GM23248 (cell line): ENCODE measurements at regions not wholly inside any gene's neighbourhood (a gene's known extent, or its start where the extent isn't known, plus 50 kb on each side); places are given as distances from the start of the nearest gene placed in this dataset.

Source experiments
- DNase-seq: peaks from one replicate; pipeline ENCODE4 v3.0.0-alpha.2; 2015
- H2AFZ ChIP-seq: fragments of 200-600 bp; sonication (generic); 2 replicates; pipeline ENCODE4 v1.6.1; 2016; ENCODE audit warnings: antibody characterized with exemption
- H3F3A ChIP-seq: fragments of 200-600 bp; sonication (generic); 2 replicates; pipeline ENCODE4 v1.6.1; 2016; ENCODE audit warnings: mild to moderate bottlenecking, antibody characterized with exemption, mixed run types; ENCODE audit not compliant: insufficient read depth
- H3K27ac ChIP-seq: fragments of 200-600 bp; sonication (generic); 2 replicates; pipeline ENCODE4 v1.5.1; 2016; ENCODE audit warnings: mild to moderate bottlenecking
- H3K27me3 ChIP-seq: fragments of 200-600 bp; sonication (generic); replicated peaks from 2 replicates; pipeline ENCODE4 v1.6.1; 2016; ENCODE audit warnings: mild to moderate bottlenecking; ENCODE audit not compliant: insufficient read depth
- H3K36me3 ChIP-seq: fragments of 200-600 bp; sonication (generic); 2 replicates; pipeline ENCODE4 v1.6.1; 2016; ENCODE audit warnings: low read depth, mild to moderate bottlenecking
- H3K4me1 ChIP-seq: fragments of 200-600 bp; sonication (generic); 2 replicates; pipeline ENCODE4 v1.6.1; 2016; ENCODE audit warnings: mild to moderate bottlenecking; ENCODE audit not compliant: insufficient read depth
- H3K4me2 ChIP-seq: fragments of 200-600 bp; sonication (generic); one replicate; pipeline ENCODE4 v1.6.1; 2016; ENCODE audit warnings: mild to moderate bottlenecking; ENCODE audit not compliant: unreplicated experiment
- H3K4me3 ChIP-seq: fragments of 200-600 bp; sonication (generic); 2 replicates; pipeline ENCODE4 v1.5.1; 2016; ENCODE audit warnings: mild to moderate bottlenecking
- H3K79me2 ChIP-seq: fragments of 200-600 bp; sonication (generic); 2 replicates; pipeline ENCODE4 v1.6.1; 2016; ENCODE audit warnings: mild to moderate bottlenecking; ENCODE audit not compliant: insufficient read depth
- H3K9ac ChIP-seq: fragments of 200-600 bp; sonication (generic); 2 replicates; pipeline ENCODE4 v1.6.1; 2016; ENCODE audit warnings: mild to moderate bottlenecking
- H3K9me2 ChIP-seq: fragments of 200-600 bp; sonication (generic); 2 replicates; pipeline ENCODE4 v1.6.1; 2016; ENCODE audit warnings: mixed run types, mild to moderate bottlenecking, moderate library complexity; ENCODE audit not compliant: insufficient read depth
- H3K9me3 ChIP-seq: fragments of 200-600 bp; sonication (generic); one replicate; pipeline ENCODE4 v1.6.1; 2017; ENCODE audit warnings: low read depth
- H4K20me1 ChIP-seq: fragments of 200-600 bp; sonication (generic); 2 replicates; pipeline ENCODE4 v1.6.0; 2016; ENCODE audit not compliant: insufficient read depth
- EZH2 ChIP-seq: fragments of 200-600 bp; sonication (generic); IDR thresholded peaks from 2 replicates; pipeline ENCODE4 v1.6.1; 2018; ENCODE audit warnings: antibody characterized with exemption, mild to moderate bottlenecking; ENCODE audit not compliant: insufficient read depth, poor library complexity, severe bottlenecking
- EZH2phosphoT487 ChIP-seq: fragments of 200-600 bp; sonication (generic); IDR thresholded peaks from 2 replicates; pipeline ENCODE4 v1.6.1; 2018; ENCODE audit warnings: antibody characterized with exemption, moderate library complexity, mild to moderate bottlenecking, low read depth; ENCODE audit not compliant: insufficient read depth
- WGBS, 2 experiments: methylation state at CpG; one replicate each; pipeline ENCODE4 v1.1.6; 2015 to 2017; ENCODE audit warnings: low lambda C conversion rate in 2 of 2, low coverage in 1 of 2; ENCODE audit errors: missing lambda C conversion rate in 2 of 2; 5-methylcytosine and 5-hydroxymethylcytosine counted together
- in situ Hi-C: fragments of 300-500 bp; cut with MboI; formaldehyde crosslinking; loops from 2 replicates; pipeline ENCODE4 v1.15.0; 2020

GRCh38 chr6:23320471-23321015 is 751.2 kb downstream of the HDGFL1 start:
- H3K4me3 ChIP-seq = no peak overlapping the region
- H3K9me3 ChIP-seq = no peaks in the 10 kb centered on the region
- no peak overlapping the region for H3K27ac ChIP-seq
- 36 to 41% methylated on average over 2 of the region's 2 CpGs for WGBS, 2 experiments
- no peak for DNase-seq
- H3K36me3 ChIP-seq = no peaks in the 10 kb centered on the region
- in situ Hi-C loops = no loop called here
- no peak overlapping the region for H3K4me2 ChIP-seq
- no peaks in the 10 kb centered on the region for H3F3A ChIP-seq
- H2AFZ ChIP-seq = no peak overlapping the region
- H4K20me1 ChIP-seq = no peaks in the 10 kb centered on the region
- no peak overlapping the region for H3K9ac ChIP-seq
- no peaks in the 10 kb centered on the region for H3K9me2 ChIP-seq
- no peaks in the 10 kb centered on the region for H3K4me1 ChIP-seq
- TF ChIP-seq EZH2phosphoT487 (no peak), EZH2 (no peak)
- no peaks in the 10 kb centered on the region for H3K79me2 ChIP-seq
- H3K27me3 ChIP-seq = no peaks in the 10 kb centered on the region

- no peaks in the 10 kb centered on the region for H3K79me2 ChIP-seq
- no peak overlapping the region for H3K27ac ChIP-seq
- H3K9ac ChIP-seq = no peak overlapping the region
- H3F3A ChIP-seq = no peaks in the 10 kb centered on the region
- TF ChIP-seq EZH2phosphoT487 (no peak), EZH2 (no peak)
- no peak overlapping the region for H2AFZ ChIP-seq
- no peak overlapping the region for H3K4me3 ChIP-seq
- in situ Hi-C loops = no loop called here
- H3K27me3 ChIP-seq = no peaks in the 10 kb centered on the region
- no peaks in the 10 kb centered on the region for H3K36me3 ChIP-seq
- no peaks in the 10 kb centered on the region for H3K9me3 ChIP-seq
- DNase-seq = no peak
- no peaks in the 10 kb centered on the region for H4K20me1 ChIP-seq
- no peaks in the 10 kb centered on the region for H3K4me1 ChIP-seq
- no peak overlapping the region for H3K4me2 ChIP-seq
- H3K9me2 ChIP-seq = no peaks in the 10 kb centered on the region
- WGBS, 2 experiments = 32 to 35% methylated on average over 4 of the region's 4 CpGs
These were observed 754.5 kb downstream of the HDGFL1 start for GRCh38 chr6:23323897-23324296.

GRCh38 chr6:23325065-23325464 is 755.7 kb downstream of the HDGFL1 start:
- H2AFZ ChIP-seq = no peak overlapping the region
- no peaks in the 10 kb centered on the region for H3K27me3 ChIP-seq
- DNase-seq = no peak
- in situ Hi-C loops = no loop called here
- WGBS, 2 experiments = 52 to 54% methylated on average over 3 of the region's 3 CpGs
- H3K4me2 ChIP-seq = no peak overlapping the region
- no peaks in the 10 kb centered on the region for H4K20me1 ChIP-seq
- no peaks in the 10 kb centered on the region for H3K9me2 ChIP-seq
- no peak overlapping the region for H3K27ac ChIP-seq
- H3K9ac ChIP-seq = no peak overlapping the region
- no peaks in the 10 kb centered on the region for H3K4me1 ChIP-seq
- no peaks in the 10 kb centered on the region for H3K79me2 ChIP-seq
- H3F3A ChIP-seq = no peaks in the 10 kb centered on the region
- H3K36me3 ChIP-seq = no peaks in the 10 kb centered on the region
- H3K4me3 ChIP-seq = no peak overlapping the region
- H3K9me3 ChIP-seq = no peaks in the 10 kb centered on the region
- no peak for TF ChIP-seq EZH2phosphoT487
- no peak for TF ChIP-seq EZH2

GRCh38 chr6:23327621-23328020 is 758.3 kb downstream of the HDGFL1 start:
- no peaks in the 10 kb centered on the region for H4K20me1 ChIP-seq
- no peak overlapping the region for H3K4me2 ChIP-seq
- no peak overlapping the region for H3K9ac ChIP-seq
- no peak for DNase-seq
- no peaks in the 10 kb centered on the region for H3K4me1 ChIP-seq
- H3K9me3 ChIP-seq = no peaks in the 10 kb centered on the region
- no peaks in the 10 kb centered on the region for H3K27me3 ChIP-seq
- WGBS, 2 experiments = 73 to 77% methylated on average over 1 of the region's 1 CpG
- H3K4me3 ChIP-seq = no peak overlapping the region
- in situ Hi-C loops = no loop called here
- H3F3A ChIP-seq = no peaks in the 10 kb centered on the region
- H3K9me2 ChIP-seq = no peaks in the 10 kb centered on the region
- TF ChIP-seq EZH2phosphoT487 (no peak), EZH2 (no peak)
- no peaks in the 10 kb centered on the region for H3K79me2 ChIP-seq
- no peaks in the 10 kb centered on the region for H3K36me3 ChIP-seq
- H2AFZ ChIP-seq = no peak overlapping the region
- no peak overlapping the region for H3K27ac ChIP-seq

GRCh38 chr6:23329086-23329485 is 759.7 kb downstream of the HDGFL1 start:
- no peaks in the 10 kb centered on the region for H3K27me3 ChIP-seq
- H3K9me3 ChIP-seq = no peaks in the 10 kb centered on the region
- no peaks in the 10 kb centered on the region for H3K36me3 ChIP-seq
- H3K79me2 ChIP-seq = no peaks in the 10 kb centered on the region
- in situ Hi-C loops = no loop called here
- no peaks in the 10 kb centered on the region for H3K4me1 ChIP-seq
- no peak for DNase-seq
- no peak overlapping the region for H3K9ac ChIP-seq
- WGBS, 2 experiments = 0 to 3% methylated on average over 1 of the region's 1 CpG
- H3K4me2 ChIP-seq = no peak overlapping the region
- H4K20me1 ChIP-seq = no peaks in the 10 kb centered on the region
- no peak overlapping the region for H2AFZ ChIP-seq
- H3K27ac ChIP-seq = no peak overlapping the region
- TF ChIP-seq EZH2phosphoT487 = no peak
- H3F3A ChIP-seq = no peaks in the 10 kb centered on the region
- no peak overlapping the region for H3K4me3 ChIP-seq
- no peaks in the 10 kb centered on the region for H3K9me2 ChIP-seq
